ENCODE measurements at regions not wholly inside any gene's neighbourhood (a gene's known extent, or its start where the extent isn't known, plus 50 kb on each side); places are given as distances from the start of the nearest gene placed in this dataset.

- no peaks in the 10 kb centered on the region for H3K9me3 ChIP-seq
- no peaks in the 10 kb centered on the region for H3K4me1 ChIP-seq
- no peak for DNase-seq (ENCODE audit: extremely low spot score)
- H3K27ac ChIP-seq (replicated peaks in 1 of 4), result no peak overlapping the region
- 80% methylated on average over 1 of the region's 1 CpG for WGBS
- no peak overlapping the region for H3K4me3 ChIP-seq
- TF ChIP-seq, protein P1, sequence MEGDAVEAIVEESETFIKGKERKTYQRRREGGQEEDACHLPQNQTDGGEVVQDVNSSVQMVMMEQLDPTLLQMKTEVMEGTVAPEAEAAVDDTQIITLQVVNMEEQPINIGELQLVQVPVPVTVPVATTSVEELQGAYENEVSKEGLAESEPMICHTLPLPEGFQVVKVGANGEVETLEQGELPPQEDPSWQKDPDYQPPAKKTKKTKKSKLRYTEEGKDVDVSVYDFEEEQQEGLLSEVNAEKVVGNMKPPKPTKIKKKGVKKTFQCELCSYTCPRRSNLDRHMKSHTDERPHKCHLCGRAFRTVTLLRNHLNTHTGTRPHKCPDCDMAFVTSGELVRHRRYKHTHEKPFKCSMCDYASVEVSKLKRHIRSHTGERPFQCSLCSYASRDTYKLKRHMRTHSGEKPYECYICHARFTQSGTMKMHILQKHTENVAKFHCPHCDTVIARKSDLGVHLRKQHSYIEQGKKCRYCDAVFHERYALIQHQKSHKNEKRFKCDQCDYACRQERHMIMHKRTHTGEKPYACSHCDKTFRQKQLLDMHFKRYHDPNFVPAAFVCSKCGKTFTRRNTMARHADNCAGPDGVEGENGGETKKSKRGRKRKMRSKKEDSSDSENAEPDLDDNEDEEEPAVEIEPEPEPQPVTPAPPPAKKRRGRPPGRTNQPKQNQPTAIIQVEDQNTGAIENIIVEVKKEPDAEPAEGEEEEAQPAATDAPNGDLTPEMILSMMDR (IDR thresholded peaks at IDR 0.05), result no peak
- TF ChIP-seq POLR2A (IDR thresholded peaks at IDR 0.05; ENCODE audit: low read depth) (no peak), EP300 (IDR thresholded peaks at IDR 0.05) (no peak), POLR2AphosphoS5 (IDR thresholded peaks at IDR 0.05) (no peak)
- no peaks in the 10 kb centered on the region for H3K36me3 ChIP-seq
- intact Hi-C loops (cut with DNase I), result loop anchor here (10.0 kb wide), 1 partner anchor 423 kb away; no protein-coding TSS in a partner anchor
- no peaks in the 10 kb centered on the region for H3K27me3 ChIP-seq
Observed at GRCh38 chr4:14742054-14742453, 260.2 kb upstream of the CPEB2 start.

DNA sequence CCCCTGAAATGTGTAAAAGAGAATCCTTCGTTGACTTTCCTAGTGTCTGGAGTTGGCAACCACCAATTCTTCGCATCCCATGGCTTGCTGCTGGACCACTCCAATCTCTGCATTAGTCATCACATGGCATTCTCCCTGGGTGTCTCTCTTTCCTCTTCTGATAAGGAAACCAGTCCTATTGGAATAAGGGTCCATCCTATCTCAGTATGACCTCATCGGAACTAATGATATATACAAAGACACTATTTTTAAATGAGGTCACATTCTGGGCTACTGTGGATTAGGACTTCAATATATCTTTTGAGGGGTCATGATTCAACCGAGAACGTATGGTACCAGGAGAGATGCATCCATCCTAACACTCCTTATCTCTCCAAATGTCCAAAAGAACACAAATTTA, 259.1 kb upstream of the CPEB2 start:
- Histone ChIP-seq H3K27ac (replicated peaks in 1 of 4) (no peak overlapping the region), H3K36me3 (no peaks in the 10 kb centered on the region), H3K4me3 (no peak overlapping the region), H3K9me3 (no peaks in the 10 kb centered on the region), H3K4me1 (no peaks in the 10 kb centered on the region), H3K27me3 (no peaks in the 10 kb centered on the region)
- TF ChIP-seq EP300 (IDR thresholded peaks at IDR 0.05) (no peak), POLR2A (IDR thresholded peaks at IDR 0.05; ENCODE audit: low read depth) (no peak), POLR2AphosphoS5 (IDR thresholded peaks at IDR 0.05) (no peak)
- TF ChIP-seq, protein P1 (IDR thresholded peaks at IDR 0.05), result no peak
- WGBS, result 85% methylated on average over 5 of the region's 5 CpGs
- no peak for DNase-seq (ENCODE audit: extremely low spot score)
- intact Hi-C loops (cut with DNase I), result loop anchor here (10.0 kb wide), 1 partner anchor 422 kb away; no protein-coding TSS in a partner anchor

- H3K4me3 ChIP-seq, result no peak overlapping the region
- intact Hi-C loops (cut with DNase I), result loop anchor here (10.0 kb wide), 1 partner anchor 421 kb away; no protein-coding TSS in a partner anchor
- 89% methylated on average over 5 of the region's 5 CpGs for WGBS
- H3K27ac ChIP-seq (replicated peaks in 1 of 4), result no peak overlapping the region
- H3K4me1 ChIP-seq, result no peaks in the 10 kb centered on the region
- peak; percentile 55 for DNase-seq (ENCODE audit: extremely low spot score)
- H3K27me3 ChIP-seq, result no peaks in the 10 kb centered on the region
- no peaks in the 10 kb centered on the region for H3K9me3 ChIP-seq
- no peaks in the 10 kb centered on the region for H3K36me3 ChIP-seq
- no peak for TF ChIP-seq POLR2A (IDR thresholded peaks at IDR 0.05; ENCODE audit: low read depth)
- TF ChIP-seq, protein P1 (IDR thresholded peaks at IDR 0.05), result no peak
- TF ChIP-seq POLR2AphosphoS5 (IDR thresholded peaks at IDR 0.05), result no peak
- no peak for TF ChIP-seq EP300 (IDR thresholded peaks at IDR 0.05)
Observed at GRCh38 chr4:14743601-14744000, 258.7 kb upstream of the CPEB2 start.

DNA sequence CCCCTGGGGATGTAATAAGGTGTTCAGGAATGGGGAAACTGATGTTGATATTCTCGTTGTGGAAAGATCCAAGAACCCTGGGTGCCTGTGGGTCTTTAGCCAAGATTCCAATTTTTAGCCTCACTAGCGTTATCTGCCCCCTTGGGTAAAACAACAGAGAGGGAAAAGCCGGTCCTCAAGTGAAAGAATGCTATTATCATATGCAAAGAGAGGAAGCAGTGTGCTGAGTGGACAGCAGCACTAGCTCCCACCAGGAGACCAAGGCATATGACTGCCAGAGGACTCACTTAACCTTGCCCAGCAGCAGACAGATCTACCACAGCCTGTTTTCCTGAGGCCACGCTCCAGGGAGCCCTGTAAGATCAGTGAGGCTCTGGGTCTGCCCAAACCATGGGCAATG, 257.9 kb upstream of the CPEB2 start:
- no peak overlapping the region for H3K4me3 ChIP-seq
- H3K4me1 ChIP-seq, result no peaks in the 10 kb centered on the region
- no peaks in the 10 kb centered on the region for H3K9me3 ChIP-seq
- TF ChIP-seq, protein P1 (IDR thresholded peaks at IDR 0.05), result no peak
- TF ChIP-seq POLR2A (IDR thresholded peaks at IDR 0.05; ENCODE audit: low read depth) (no peak), POLR2AphosphoS5 (IDR thresholded peaks at IDR 0.05) (no peak), EP300 (IDR thresholded peaks at IDR 0.05) (no peak)
- 67% methylated on average over 4 of the region's 4 CpGs for WGBS
- intact Hi-C loops (cut with DNase I), result loop anchor here (10.0 kb wide), 1 partner anchor 420 kb away; no protein-coding TSS in a partner anchor
- peak; percentile 80 for DNase-seq (ENCODE audit: extremely low spot score)
- H3K27me3 ChIP-seq, result no peaks in the 10 kb centered on the region
- no peak overlapping the region for H3K27ac ChIP-seq (replicated peaks in 1 of 4)
- no peaks in the 10 kb centered on the region for H3K36me3 ChIP-seq

GRCh38 chr4:14749910-14750309, 252.4 kb upstream of the CPEB2 start:
- DNase-seq (ENCODE audit: extremely low spot score), result peak; percentile 77
- peaks cover 0 to 7% (median 6%) of the 10 kb centered on the region in 4 donors for H3K9me3 ChIP-seq
- TF ChIP-seq EP300 (IDR thresholded peaks at IDR 0.05), result no peak
- TF ChIP-seq, protein P1 (IDR thresholded peaks at IDR 0.05), result peak; percentile 54 to 62 (median 55)
- H3K27me3 ChIP-seq, result no peaks in the 10 kb centered on the region
- no peak overlapping the region for H3K27ac ChIP-seq (replicated peaks in 1 of 4)
- H3K36me3 ChIP-seq, result no peaks in the 10 kb centered on the region
- WGBS, result 49% methylated on average over 2 of the region's 2 CpGs
- no peaks in the 10 kb centered on the region for H3K4me1 ChIP-seq
- no peak overlapping the region for H3K4me3 ChIP-seq
- intact Hi-C loops (cut with DNase I), result loop anchor here (10.0 kb wide), 1 partner anchor 415 kb away; no protein-coding TSS in a partner anchor

Measured in esophagus muscularis mucosa (tissue), 4 donors.